ENCODE measurements at regions not wholly inside any gene's neighbourhood (a gene's known extent, or its start where the extent isn't known, plus 50 kb on each side); places are given as distances from the start of the nearest gene placed in this dataset.

DNA sequence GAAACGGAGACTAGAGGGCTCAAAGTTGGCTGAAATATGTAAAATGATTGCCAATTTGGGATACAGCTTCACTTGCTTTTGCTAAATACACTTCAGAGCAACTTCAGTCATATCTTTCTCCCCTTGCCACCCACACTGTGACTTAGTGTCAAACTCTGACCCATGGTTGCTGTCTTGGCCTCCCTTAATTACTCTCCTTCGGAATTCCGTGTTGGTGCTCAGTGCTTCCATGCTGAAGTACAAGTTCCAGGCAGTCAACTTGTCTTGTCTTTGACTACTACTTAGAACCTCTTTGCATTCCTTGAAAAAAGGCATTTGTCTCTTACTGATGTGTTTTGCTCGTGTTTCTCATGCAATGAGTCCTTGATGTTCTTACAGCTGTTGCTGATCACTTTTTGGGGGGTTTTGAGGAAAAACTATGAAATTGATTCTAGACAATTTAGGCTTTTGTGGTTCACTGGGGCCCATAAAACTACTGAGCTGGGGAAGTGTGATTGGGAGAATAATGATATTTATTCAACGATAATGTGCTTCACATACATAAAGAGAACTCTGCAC is 146.0 kb downstream of the UBE2E3 start:
- TF ChIP-seq, protein P1, sequence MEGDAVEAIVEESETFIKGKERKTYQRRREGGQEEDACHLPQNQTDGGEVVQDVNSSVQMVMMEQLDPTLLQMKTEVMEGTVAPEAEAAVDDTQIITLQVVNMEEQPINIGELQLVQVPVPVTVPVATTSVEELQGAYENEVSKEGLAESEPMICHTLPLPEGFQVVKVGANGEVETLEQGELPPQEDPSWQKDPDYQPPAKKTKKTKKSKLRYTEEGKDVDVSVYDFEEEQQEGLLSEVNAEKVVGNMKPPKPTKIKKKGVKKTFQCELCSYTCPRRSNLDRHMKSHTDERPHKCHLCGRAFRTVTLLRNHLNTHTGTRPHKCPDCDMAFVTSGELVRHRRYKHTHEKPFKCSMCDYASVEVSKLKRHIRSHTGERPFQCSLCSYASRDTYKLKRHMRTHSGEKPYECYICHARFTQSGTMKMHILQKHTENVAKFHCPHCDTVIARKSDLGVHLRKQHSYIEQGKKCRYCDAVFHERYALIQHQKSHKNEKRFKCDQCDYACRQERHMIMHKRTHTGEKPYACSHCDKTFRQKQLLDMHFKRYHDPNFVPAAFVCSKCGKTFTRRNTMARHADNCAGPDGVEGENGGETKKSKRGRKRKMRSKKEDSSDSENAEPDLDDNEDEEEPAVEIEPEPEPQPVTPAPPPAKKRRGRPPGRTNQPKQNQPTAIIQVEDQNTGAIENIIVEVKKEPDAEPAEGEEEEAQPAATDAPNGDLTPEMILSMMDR (IDR thresholded peaks at IDR 0.05), result no peak
- TF ChIP-seq EP300 (IDR thresholded peaks at IDR 0.05), result no peak
- no peak for TF ChIP-seq POLR2A (IDR thresholded peaks at IDR 0.05; ENCODE audit: low read depth)
- no peak for TF ChIP-seq POLR2AphosphoS5 (IDR thresholded peaks at IDR 0.05)

Measured in esophagus muscularis mucosa (tissue), 4 donors.